ENCODE measurements at regions not wholly inside any gene's neighbourhood (a gene's known extent, or its start where the extent isn't known, plus 50 kb on each side); places are given as distances from the start of the nearest gene placed in this dataset.
"Not testable (repeated sequence)": the region's sequence is repeated elsewhere in the genome, so short reads cannot be mapped to it uniquely, and the experiment has no call there.

- no peak for DNase-seq (ENCODE audit: low read depth in 2 of 2)
These were observed 1690.0 kb upstream of the LRRTM3 start for GRCh38 chr10:65235846-65236245.

GRCh38 chr10:65265451-65265954 lies 1660.3 kb upstream of the LRRTM3 start:
- DNase-seq (ENCODE audit: low read depth in 2 of 2): no peak

GRCh38 chr10:65269551-65269950 lies 1656.3 kb upstream of the LRRTM3 start:
- DNase-seq (ENCODE audit: low read depth in 2 of 2): not testable (repeated sequence)

GRCh38 chr10:65270969-65271368 lies 1654.9 kb upstream of the LRRTM3 start:
- no peak for DNase-seq (ENCODE audit: low read depth in 2 of 2)

- no peak for DNase-seq (ENCODE audit: low read depth in 2 of 2)
These were observed 1652.7 kb upstream of the LRRTM3 start for GRCh38 chr10:65273115-65273514.

- DNase-seq (ENCODE audit: low read depth in 2 of 2): no peak
These were observed 1650.5 kb upstream of the LRRTM3 start for GRCh38 chr10:65275296-65275695.

GRCh38 chr10:65284495-65285041 lies 1641.3 kb upstream of the LRRTM3 start:
- DNase-seq (ENCODE audit: low read depth in 2 of 2): no peak

- DNase-seq (ENCODE audit: low read depth in 2 of 2): not testable (repeated sequence)
These were observed 1640.1 kb upstream of the LRRTM3 start for GRCh38 chr10:65285726-65286125.

GRCh38 chr10:65291286-65291685 lies 1634.5 kb upstream of the LRRTM3 start:
- no peak for DNase-seq (ENCODE audit: low read depth in 2 of 2)

- DNase-seq (ENCODE audit: low read depth in 2 of 2): no peak
These were observed 1633.3 kb upstream of the LRRTM3 start for GRCh38 chr10:65292551-65292950.

GRCh38 chr10:65294329-65294728 lies 1631.5 kb upstream of the LRRTM3 start:
- peak; percentile 17 for DNase-seq (ENCODE audit: low read depth in 2 of 2)

GRCh38 chr10:65301181-65301580 lies 1624.7 kb upstream of the LRRTM3 start:
- no peak for DNase-seq (ENCODE audit: low read depth in 2 of 2)

GRCh38 chr10:65306201-65306600 lies 1619.6 kb upstream of the LRRTM3 start:
- DNase-seq (ENCODE audit: low read depth in 2 of 2): no peak

GRCh38 chr10:65312876-65313275 lies 1613.0 kb upstream of the LRRTM3 start:
- DNase-seq (ENCODE audit: low read depth in 2 of 2): no peak

GRCh38 chr10:65313406-65313805 lies 1612.4 kb upstream of the LRRTM3 start:
- DNase-seq (ENCODE audit: low read depth in 2 of 2): peak; percentile 17 to 21

- DNase-seq (ENCODE audit: low read depth in 2 of 2): no peak
These were observed 1611.6 kb upstream of the LRRTM3 start for GRCh38 chr10:65314253-65314652.

- DNase-seq (ENCODE audit: low read depth in 2 of 2): no peak
These were observed 1606.3 kb upstream of the LRRTM3 start for GRCh38 chr10:65319493-65319892.

- DNase-seq (ENCODE audit: low read depth in 2 of 2): no peak
These were observed 1605.4 kb upstream of the LRRTM3 start for GRCh38 chr10:65320236-65321026.

- DNase-seq (ENCODE audit: low read depth in 2 of 2): no peak
These were observed 1602.0 kb upstream of the LRRTM3 start for GRCh38 chr10:65323802-65324201.

GRCh38 chr10:65325913-65326312 lies 1599.9 kb upstream of the LRRTM3 start:
- DNase-seq (ENCODE audit: low read depth in 2 of 2): no peak

- no peak for DNase-seq (ENCODE audit: low read depth in 2 of 2)
These were observed 1597.3 kb upstream of the LRRTM3 start for GRCh38 chr10:65328486-65328885.

- DNase-seq (ENCODE audit: low read depth in 2 of 2): no peak
These were observed 1590.5 kb upstream of the LRRTM3 start for GRCh38 chr10:65335311-65335710.

GRCh38 chr10:65340340-65340739 lies 1585.5 kb upstream of the LRRTM3 start:
- DNase-seq (ENCODE audit: low read depth in 2 of 2): no peak
